ENCODE measurements at regions not wholly inside any gene's neighbourhood (a gene's known extent, or its start where the extent isn't known, plus 50 kb on each side); places are given as distances from the start of the nearest gene placed in this dataset.

DNA sequence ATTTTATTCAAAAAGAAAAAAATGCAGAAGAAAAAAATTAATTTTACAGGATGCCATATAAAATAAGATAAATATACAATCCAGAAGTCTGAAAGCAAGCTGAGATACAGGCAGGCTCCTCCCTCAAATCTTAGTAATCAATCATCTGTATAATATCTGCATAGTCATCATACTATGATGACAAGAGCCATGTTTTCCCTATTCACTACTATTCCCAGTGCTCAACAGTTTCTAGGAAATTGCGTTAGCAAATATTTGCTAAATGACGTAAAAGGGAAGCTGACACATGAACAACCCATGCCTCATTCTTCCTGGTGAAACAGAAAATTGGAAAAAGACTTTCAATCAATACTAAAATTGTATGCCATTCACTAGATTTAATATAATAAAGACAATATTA is 793.2 kb downstream of the SUCLG1 start:
- TF ChIP-seq, protein P1, sequence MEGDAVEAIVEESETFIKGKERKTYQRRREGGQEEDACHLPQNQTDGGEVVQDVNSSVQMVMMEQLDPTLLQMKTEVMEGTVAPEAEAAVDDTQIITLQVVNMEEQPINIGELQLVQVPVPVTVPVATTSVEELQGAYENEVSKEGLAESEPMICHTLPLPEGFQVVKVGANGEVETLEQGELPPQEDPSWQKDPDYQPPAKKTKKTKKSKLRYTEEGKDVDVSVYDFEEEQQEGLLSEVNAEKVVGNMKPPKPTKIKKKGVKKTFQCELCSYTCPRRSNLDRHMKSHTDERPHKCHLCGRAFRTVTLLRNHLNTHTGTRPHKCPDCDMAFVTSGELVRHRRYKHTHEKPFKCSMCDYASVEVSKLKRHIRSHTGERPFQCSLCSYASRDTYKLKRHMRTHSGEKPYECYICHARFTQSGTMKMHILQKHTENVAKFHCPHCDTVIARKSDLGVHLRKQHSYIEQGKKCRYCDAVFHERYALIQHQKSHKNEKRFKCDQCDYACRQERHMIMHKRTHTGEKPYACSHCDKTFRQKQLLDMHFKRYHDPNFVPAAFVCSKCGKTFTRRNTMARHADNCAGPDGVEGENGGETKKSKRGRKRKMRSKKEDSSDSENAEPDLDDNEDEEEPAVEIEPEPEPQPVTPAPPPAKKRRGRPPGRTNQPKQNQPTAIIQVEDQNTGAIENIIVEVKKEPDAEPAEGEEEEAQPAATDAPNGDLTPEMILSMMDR (IDR thresholded peaks at IDR 0.05): no peak
- no peak for TF ChIP-seq POLR2A (IDR thresholded peaks at IDR 0.05)

All from heart left ventricle (tissue), 13 donors.